ENCODE measurements at regions not wholly inside any gene's neighbourhood (a gene's known extent, or its start where the extent isn't known, plus 50 kb on each side); places are given as distances from the start of the nearest gene placed in this dataset.

DNA sequence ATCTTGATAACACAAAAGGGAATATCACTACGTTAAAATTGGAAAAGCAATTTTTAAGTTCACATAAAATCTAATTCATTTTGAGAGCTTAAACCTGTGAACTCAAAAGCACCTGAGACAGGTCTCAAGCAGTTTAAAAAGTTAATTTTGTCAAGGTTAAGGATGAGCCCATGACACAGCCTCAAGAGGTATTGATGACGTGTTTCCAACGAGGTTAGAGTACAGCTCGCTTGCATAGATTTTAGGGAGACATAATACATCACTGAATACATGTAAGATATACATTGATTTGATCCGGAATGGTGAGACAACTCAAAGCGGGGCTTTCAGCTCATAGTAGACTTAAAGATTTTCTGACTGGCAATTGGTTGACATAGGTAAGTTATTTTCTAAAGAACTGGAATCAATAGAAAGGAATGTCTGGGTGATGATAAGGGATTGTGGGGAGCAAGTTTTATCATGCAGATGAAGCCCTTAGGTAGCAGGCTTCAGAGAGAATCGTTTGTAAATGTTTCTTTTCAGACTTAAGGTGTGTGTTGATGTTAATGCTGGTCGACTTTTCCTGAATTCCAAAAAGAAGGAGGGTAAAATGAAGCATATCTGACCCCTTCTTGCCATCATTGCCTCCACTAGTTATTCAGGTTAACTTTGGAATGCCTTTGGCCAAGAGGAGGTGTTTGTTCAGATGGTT is 2890.6 kb downstream of the PCDH9 start:
- no peaks in the 10 kb centered on the region for H3K36me3 ChIP-seq
- no peaks in the 10 kb centered on the region for H3K4me1 ChIP-seq
- no peak overlapping the region for H3K27ac ChIP-seq
- no peak for TF ChIP-seq POLR2AphosphoS5 (IDR thresholded peaks at IDR 0.05)
- no peak for TF ChIP-seq POLR2A (IDR thresholded peaks at IDR 0.05)
- no peak for TF ChIP-seq EP300 (IDR thresholded peaks at IDR 0.05)
- TF ChIP-seq, protein P1, sequence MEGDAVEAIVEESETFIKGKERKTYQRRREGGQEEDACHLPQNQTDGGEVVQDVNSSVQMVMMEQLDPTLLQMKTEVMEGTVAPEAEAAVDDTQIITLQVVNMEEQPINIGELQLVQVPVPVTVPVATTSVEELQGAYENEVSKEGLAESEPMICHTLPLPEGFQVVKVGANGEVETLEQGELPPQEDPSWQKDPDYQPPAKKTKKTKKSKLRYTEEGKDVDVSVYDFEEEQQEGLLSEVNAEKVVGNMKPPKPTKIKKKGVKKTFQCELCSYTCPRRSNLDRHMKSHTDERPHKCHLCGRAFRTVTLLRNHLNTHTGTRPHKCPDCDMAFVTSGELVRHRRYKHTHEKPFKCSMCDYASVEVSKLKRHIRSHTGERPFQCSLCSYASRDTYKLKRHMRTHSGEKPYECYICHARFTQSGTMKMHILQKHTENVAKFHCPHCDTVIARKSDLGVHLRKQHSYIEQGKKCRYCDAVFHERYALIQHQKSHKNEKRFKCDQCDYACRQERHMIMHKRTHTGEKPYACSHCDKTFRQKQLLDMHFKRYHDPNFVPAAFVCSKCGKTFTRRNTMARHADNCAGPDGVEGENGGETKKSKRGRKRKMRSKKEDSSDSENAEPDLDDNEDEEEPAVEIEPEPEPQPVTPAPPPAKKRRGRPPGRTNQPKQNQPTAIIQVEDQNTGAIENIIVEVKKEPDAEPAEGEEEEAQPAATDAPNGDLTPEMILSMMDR (IDR thresholded peaks at IDR 0.05): no peak
- H3K4me3 ChIP-seq: no peak overlapping the region
- WGBS, 2 donors (ENCODE audit: low coverage in 1 of 2): 65 to 73% methylated on average over 5 to 8 of the region's 8 CpGs
- peaks cover 0 to 7% (median 0%) of the 10 kb centered on the region in 3 donors for H3K9me3 ChIP-seq
- no peak for ATAC-seq
- no peaks in the 10 kb centered on the region for H3K27me3 ChIP-seq

DNA sequence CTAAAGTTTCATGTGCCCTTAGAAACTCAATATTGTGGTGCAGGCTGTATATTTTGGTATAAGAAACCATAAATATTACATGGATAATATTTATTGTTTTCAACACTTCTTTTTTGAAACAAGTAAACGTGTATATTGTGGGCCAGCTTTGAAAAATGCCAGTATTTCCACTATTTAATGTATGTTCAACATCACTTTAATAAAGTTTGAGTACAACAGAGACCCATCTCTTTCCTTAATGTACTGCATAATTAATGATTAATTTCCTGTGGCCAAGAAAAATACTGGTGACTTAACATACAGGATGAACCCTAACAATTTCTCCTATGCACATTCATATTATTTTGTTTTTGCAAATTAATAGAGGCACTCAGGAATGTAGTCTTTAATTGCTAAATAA is 2891.5 kb downstream of the PCDH9 start:
- H3K4me3 ChIP-seq: no peak overlapping the region
- no peak overlapping the region for H3K27ac ChIP-seq
- WGBS, 2 donors (ENCODE audit: low coverage in 1 of 2): 46 to 50% methylated on average over 1 of the region's 1 CpG
- H3K27me3 ChIP-seq: no peaks in the 10 kb centered on the region
- H3K36me3 ChIP-seq: no peaks in the 10 kb centered on the region
- no peaks in the 10 kb centered on the region for H3K4me1 ChIP-seq
- H3K9me3 ChIP-seq: peaks cover 0 to 13% (median 0%) of the 10 kb centered on the region in 3 donors
- ATAC-seq: no peak
- TF ChIP-seq, protein P1 (IDR thresholded peaks at IDR 0.05): no peak
- TF ChIP-seq POLR2A (IDR thresholded peaks at IDR 0.05) (no peak), EP300 (IDR thresholded peaks at IDR 0.05) (no peak), POLR2AphosphoS5 (IDR thresholded peaks at IDR 0.05) (no peak)

DNA sequence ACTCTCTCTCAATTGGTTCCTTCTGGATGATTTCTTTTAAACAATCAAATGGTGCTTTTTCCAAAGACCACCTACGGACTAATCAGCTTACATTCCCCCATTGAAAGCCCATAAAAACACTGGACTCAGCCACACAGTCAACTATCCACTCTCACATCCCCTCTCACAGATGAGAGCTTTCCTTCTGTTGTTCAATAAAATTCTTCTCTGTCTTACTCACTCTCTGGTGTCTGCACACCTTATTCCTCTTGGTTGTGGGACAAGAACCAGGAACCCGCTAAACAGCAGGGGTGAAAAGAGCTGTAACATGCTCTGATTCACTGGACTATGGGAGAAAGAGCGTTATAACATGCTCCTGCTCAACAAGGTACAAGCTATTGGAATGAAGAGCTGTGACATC is 2896.2 kb downstream of the PCDH9 start:
- Histone ChIP-seq H3K4me1 (no peaks in the 10 kb centered on the region), H3K27me3 (no peaks in the 10 kb centered on the region), H3K4me3 (no peak overlapping the region), H3K27ac (no peak overlapping the region), H3K36me3 (no peaks in the 10 kb centered on the region), H3K9me3 (peaks cover 0 to 5% (median 0%) of the 10 kb centered on the region in 3 donors)
- WGBS, 2 donors (ENCODE audit: low coverage in 1 of 2): 89 to 100% methylated on average over 1 to 3 of the region's 3 CpGs
- TF ChIP-seq POLR2A (IDR thresholded peaks at IDR 0.05) (no peak), POLR2AphosphoS5 (IDR thresholded peaks at IDR 0.05) (no peak), EP300 (IDR thresholded peaks at IDR 0.05) (no peak)
- TF ChIP-seq, protein P1 (IDR thresholded peaks at IDR 0.05): no peak
- no peak for ATAC-seq

DNA sequence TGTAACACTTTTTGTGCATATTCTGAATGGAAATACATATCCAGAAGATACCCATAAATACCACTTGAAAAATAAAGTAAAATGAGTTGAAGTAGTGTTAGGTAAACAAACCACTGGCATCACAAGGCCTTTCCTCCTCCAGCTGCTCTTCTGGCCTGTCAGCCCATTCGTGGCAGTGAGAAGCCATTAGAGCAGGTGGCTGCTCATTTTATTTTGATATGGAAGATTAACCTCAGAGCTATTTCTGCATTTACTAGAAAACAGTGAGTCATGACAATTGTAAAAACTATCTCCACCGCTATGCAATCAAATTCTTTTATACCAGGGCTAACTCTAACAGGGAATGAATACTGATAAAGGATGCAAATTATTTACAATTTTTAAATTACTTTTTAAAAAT is 2898.1 kb downstream of the PCDH9 start:
- Histone ChIP-seq H3K4me1 (no peaks in the 10 kb centered on the region), H3K27ac (no peak overlapping the region), H3K4me3 (no peak overlapping the region), H3K9me3 (peaks cover 0 to 5% (median 0%) of the 10 kb centered on the region in 3 donors), H3K36me3 (no peaks in the 10 kb centered on the region), H3K27me3 (no peaks in the 10 kb centered on the region)
- WGBS, 2 donors (ENCODE audit: low coverage in 1 of 2): 63 to 70% methylated on average over 2 of the region's 2 CpGs
- TF ChIP-seq, protein P1 (IDR thresholded peaks at IDR 0.05): no peak
- TF ChIP-seq POLR2AphosphoS5 (IDR thresholded peaks at IDR 0.05) (no peak), POLR2A (IDR thresholded peaks at IDR 0.05) (no peak), EP300 (IDR thresholded peaks at IDR 0.05) (no peak)
- no peak for ATAC-seq

DNA sequence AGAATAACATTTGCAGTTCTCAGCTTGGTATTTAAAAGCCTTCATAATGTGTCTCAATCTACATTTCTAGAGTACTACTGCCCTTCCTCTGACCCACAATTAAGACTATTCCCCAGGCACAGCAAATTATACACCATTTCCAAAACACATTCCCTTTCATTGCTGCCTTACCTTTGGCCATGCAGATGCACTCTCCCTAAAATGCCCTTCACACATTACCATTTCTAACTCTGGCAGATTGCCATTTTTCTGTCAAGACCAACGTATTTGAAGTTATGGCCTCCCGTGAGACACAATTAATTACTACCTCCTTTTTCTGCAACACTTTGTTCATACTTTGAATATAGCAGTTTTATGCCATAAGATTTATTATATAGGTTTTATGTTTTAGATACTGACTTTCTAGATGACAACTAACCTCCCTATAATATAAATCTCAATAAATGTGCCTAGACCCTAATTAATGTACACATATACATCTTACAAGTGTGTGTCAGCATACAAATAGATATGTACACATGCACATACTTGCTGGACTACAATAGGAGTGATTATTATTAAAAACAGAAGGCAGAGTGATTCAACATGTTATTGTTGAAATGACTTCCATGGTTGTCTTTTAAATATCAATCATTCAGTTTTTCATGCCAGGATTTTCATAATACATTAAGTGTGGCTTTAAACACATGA is 2902.5 kb downstream of the PCDH9 start:
- H3K4me3 ChIP-seq: no peak overlapping the region
- H3K36me3 ChIP-seq: no peaks in the 10 kb centered on the region
- WGBS, 2 donors (ENCODE audit: low coverage in 1 of 2): 24 to 27% methylated on average over 2 of the region's 2 CpGs
- H3K9me3 ChIP-seq: no peaks in the 10 kb centered on the region
- ATAC-seq: no peak
- no peaks in the 10 kb centered on the region for H3K4me1 ChIP-seq
- H3K27me3 ChIP-seq: no peaks in the 10 kb centered on the region
- H3K27ac ChIP-seq: no peak overlapping the region
- no peak for TF ChIP-seq EP300 (IDR thresholded peaks at IDR 0.05)
- TF ChIP-seq, protein P1 (IDR thresholded peaks at IDR 0.05): no peak
- no peak for TF ChIP-seq POLR2A (IDR thresholded peaks at IDR 0.05)
- TF ChIP-seq POLR2AphosphoS5 (IDR thresholded peaks at IDR 0.05): no peak

All from gastroesophageal sphincter (tissue), 4 donors.